AG08396 (cell line): ENCODE measurements at regions not wholly inside any gene's neighbourhood (a gene's known extent, or its start where the extent isn't known, plus 50 kb on each side); places are given as distances from the start of the nearest gene placed in this dataset.

Experiments used
- DNase-seq: peaks from one replicate; pipeline ENCODE4 v3.0.0; 2012; ENCODE audit warnings: low spot score, mixed read lengths

GRCh38 chr2:6068429-6068828, 376.2 kb downstream of the SOX11 start:
- DNase-seq: no peak

GRCh38 chr2:6069381-6069780, 377.2 kb downstream of the SOX11 start:
- no peak for DNase-seq

GRCh38 chr2:6071519-6071918, 379.3 kb downstream of the SOX11 start:
- DNase-seq: no peak

- no peak for DNase-seq
Observed at GRCh38 chr2:6072276-6072675, 380.1 kb downstream of the SOX11 start.

- no peak for DNase-seq
Observed at GRCh38 chr2:6072768-6073167, 380.6 kb downstream of the SOX11 start.

GRCh38 chr2:6073191-6074088, 381.3 kb downstream of the SOX11 start:
- no peak for DNase-seq

- DNase-seq: no peak
Observed at GRCh38 chr2:6074089-6074643, 382.0 kb downstream of the SOX11 start.

GRCh38 chr2:6077585-6077984, 385.4 kb downstream of the SOX11 start:
- DNase-seq: no peak

- no peak for DNase-seq
Observed at GRCh38 chr2:6078414-6078813, 386.2 kb downstream of the SOX11 start.

- DNase-seq: no peak
Observed at GRCh38 chr2:6079405-6079804, 387.2 kb downstream of the SOX11 start.

- DNase-seq: no peak
Observed at GRCh38 chr2:6080932-6081753, 389.0 kb downstream of the SOX11 start.

- DNase-seq: no peak
Observed at GRCh38 chr2:6081955-6082624, 389.9 kb downstream of the SOX11 start.

- DNase-seq: no peak
Observed at GRCh38 chr2:6082625-6083018, 390.4 kb downstream of the SOX11 start.

GRCh38 chr2:6083136-6083535, 391.0 kb downstream of the SOX11 start:
- no peak for DNase-seq

- no peak for DNase-seq
Observed at GRCh38 chr2:6089474-6089873, 397.3 kb downstream of the SOX11 start.

GRCh38 chr2:6103372-6103771, 411.2 kb downstream of the SOX11 start:
- no peak for DNase-seq

GRCh38 chr2:6103949-6104348, 411.8 kb downstream of the SOX11 start:
- no peak for DNase-seq

GRCh38 chr2:6107290-6107689, 415.1 kb downstream of the SOX11 start:
- no peak for DNase-seq

- DNase-seq: no peak
Observed at GRCh38 chr2:6109831-6110230, 417.6 kb downstream of the SOX11 start.

GRCh38 chr2:6111781-6112261, 419.6 kb downstream of the SOX11 start:
- no peak for DNase-seq

GRCh38 chr2:6113786-6114185, 421.6 kb downstream of the SOX11 start:
- no peak for DNase-seq

GRCh38 chr2:6127718-6128117, 435.5 kb downstream of the SOX11 start:
- no peak for DNase-seq
